ENCODE measurements at regions not wholly inside any gene's neighbourhood (a gene's known extent, or its start where the extent isn't known, plus 50 kb on each side); places are given as distances from the start of the nearest gene placed in this dataset.
"Not testable (repeated sequence)": the region's sequence is repeated elsewhere in the genome, so short reads cannot be mapped to it uniquely, and the experiment has no call there.

DNA sequence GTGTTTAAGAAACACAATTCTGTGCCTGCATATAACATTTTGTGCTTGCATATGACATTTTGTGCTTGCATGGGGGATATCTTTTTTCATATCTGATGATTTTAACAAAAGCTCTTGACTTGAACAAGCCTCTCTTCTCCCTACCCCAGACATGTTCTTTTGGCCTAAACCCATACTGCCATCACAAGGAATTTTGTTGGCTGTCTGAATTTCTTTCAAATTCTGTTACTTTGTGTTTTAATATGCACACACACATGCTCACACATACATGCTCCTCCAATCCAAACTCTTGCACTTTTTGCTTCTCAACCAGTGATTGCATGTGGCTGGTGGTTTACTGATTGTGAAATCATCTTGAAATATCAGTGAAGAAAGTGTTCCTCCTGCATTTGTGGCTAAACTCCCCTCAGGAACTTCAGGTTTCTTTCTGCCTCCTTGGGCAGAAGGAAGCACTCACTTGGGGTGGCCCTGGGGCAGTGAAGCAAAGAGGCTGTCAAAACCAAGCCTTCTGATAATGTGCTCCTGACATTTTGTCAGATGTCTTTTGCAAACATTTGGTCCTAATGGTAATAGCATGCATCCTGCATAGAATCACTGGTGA is 377.2 kb upstream of the KLF4 start:
- no peak for DNase-seq

DNA sequence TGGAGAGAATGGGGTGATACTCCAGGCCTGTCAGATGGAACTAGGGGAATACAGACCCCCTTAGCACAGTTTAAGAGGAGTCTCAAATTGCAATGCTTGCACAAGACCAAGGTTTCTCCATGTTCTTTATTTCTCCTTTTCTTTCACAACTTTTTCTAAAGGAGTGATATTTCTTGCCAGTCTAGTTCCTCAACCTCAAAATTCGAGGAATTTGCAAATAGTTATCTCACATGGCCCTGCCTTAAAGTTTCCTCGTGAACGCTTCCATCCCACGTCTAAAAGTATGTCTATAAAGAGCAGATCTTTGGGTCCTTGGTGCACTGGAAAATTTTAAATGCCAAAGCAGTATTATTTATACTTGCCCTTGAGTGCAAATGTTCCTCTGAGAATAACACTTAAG is 373.8 kb upstream of the KLF4 start:
- DNase-seq = no peak

DNA sequence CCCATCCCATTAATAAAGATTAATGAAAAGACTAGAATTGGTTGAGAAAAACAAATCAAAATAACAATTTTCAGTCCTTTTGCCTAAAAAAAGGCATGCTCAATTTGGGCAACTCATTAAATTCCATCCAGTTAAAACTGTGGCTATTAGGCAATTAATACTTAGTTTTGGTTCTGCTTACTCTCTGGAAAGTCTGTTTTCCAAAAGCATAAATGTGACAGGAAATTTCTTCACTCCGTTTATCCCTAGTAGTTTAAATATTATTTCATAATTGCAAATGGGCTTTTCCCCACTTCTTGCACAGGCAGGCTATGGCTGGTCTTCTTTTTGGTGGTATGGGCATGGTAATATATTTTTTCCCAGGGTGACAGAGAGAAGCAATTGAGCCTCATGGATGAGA is 373.3 kb upstream of the KLF4 start:
- DNase-seq = no peak

- DNase-seq = no peak
These were observed 372.8 kb upstream of the KLF4 start for GRCh38 chr9:107862323-107862722.

GRCh38 chr9:107861075-107861474 is 371.5 kb upstream of the KLF4 start:
- no peak for DNase-seq

GRCh38 chr9:107858260-107858659 is 368.7 kb upstream of the KLF4 start:
- no peak for DNase-seq

GRCh38 chr9:107856633-107857032 is 367.1 kb upstream of the KLF4 start:
- no peak for DNase-seq

DNA sequence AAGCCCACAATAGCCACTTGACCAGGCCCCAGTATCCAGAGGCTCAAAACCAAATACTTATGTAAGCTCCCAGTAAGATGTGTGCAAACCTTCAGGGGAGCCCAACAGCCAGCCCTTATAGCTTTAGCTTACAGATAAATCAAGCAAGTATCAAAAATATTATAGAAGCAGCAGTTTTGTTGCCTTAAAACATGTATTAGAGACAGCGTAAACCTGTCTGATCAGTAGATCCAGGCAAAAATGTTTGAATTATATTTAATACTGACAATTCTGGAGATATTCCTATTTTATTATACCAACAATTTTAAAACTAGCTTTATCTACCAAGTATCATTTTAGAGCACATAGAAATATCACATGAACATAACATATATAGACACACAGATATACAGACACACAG is 365.6 kb upstream of the KLF4 start:
- DNase-seq = no peak

DNA sequence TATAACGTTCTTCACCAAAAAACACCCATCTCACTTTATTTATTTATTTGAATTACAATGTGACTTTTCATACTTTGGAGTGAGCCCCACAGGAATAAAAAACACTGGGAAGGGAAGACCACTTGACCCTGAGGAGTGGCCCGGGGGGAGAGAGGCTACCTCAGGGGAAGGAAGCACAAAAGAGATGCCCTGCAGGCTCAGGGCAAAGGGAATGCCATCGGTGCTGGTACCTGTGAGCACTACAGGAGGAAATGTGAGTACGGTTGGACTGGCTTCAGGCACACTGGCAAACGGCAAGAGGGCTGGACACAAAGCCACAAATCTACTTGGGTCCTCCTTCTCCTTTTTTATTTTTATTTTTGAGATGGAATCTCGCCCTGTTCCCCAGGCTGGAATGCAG is 363.9 kb upstream of the KLF4 start:
- DNase-seq = no peak

- DNase-seq = no peak
These were observed 363.3 kb upstream of the KLF4 start for GRCh38 chr9:107852891-107853290.

DNA sequence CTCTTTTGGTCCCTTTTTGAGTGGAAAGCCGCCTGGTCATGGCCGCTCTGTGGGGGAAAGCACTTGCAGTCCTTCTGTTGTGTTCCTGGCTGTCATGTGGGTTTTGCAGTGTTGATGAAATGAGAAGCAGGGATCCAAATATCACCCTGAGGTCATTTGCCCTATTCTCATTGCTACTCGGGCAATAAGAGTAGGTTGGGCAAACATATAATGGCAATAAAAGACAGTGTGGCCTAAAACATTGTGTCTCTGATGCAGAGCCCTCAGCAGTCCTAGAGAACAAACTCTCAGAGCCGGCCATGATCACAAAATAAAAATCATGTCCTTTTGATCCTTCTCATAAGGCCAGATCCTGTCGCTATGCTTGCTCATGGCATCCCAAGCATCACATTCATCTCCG is 361.1 kb upstream of the KLF4 start:
- no peak for DNase-seq

- no peak for DNase-seq
These were observed 358.7 kb upstream of the KLF4 start for GRCh38 chr9:107847978-107848964.

DNA sequence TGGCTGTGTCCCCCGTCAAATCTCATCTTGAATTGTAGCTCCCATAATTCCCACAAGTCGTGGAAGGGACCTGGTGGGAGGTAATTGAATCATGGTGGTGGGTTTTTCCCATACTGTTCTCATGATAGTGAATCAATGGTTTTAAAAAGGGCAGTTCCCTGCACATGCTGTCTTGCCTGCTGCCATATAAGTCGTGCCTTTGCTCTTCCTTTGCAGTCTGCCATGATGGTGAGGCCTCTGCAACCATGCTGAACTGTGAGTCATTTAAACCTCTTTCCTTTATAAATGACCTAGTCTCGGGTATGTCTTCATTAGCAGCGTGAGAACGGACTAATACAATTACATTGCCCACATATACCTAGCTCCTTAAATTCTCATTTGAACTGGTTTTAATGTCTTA is 353.0 kb upstream of the KLF4 start:
- no peak for DNase-seq

DNA sequence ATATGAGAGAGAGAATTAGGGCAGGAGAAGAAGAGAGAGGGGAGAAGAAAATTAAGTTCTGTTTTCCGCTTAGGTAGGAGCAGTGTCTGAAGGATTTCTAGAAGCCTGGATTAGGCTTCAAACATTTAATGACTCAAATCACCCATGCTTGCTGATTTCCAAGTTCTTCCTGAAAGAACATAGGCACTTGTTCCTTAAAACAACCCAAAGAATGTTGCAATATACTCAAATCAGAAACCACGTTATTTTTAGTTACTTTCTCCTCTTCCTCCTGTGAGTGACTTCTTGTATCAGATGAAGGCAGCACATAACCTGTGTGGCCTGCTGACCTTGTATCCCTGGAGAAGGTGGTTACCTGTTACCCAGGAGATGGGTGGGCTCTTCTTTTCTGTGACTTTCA is 351.5 kb upstream of the KLF4 start:
- DNase-seq = no peak

DNA sequence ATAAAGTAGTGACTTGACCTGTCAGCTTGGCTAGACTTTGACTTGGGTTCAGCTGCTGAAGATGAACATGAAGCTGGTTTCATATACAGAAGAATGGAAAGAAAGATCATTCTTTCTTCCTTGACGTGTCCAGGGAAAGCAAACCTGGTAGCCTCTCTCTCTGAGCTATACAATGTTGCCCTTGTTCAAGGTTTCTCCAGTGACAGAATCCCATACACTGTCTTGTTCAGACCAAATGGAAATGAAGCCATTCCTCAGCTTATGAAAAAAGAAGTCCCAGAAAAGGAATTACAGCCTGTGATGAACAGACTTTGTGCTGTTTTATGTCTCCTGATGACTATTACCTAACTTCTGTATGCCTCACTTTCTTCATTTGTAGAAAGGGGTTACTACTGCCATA is 349.8 kb upstream of the KLF4 start:
- DNase-seq = no peak

DNA sequence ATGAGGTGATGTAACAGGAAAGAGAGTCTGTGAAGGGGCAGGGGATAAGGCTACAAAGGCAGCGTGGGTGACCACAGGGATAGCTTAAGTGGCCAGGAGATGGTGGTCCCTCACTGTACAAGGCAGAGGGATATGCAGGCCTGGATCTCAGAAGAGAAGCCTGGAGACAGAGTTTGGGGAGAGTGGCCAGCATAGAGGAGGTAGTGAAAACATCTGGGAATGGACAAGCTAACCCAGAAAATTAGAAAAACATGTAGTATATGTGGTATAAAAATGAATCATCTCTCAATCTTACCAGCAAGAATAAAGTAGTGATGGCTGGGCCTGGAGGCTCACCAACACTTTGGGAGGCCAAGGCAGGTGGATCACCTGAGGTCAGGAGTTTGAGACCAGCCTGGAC is 349.2 kb upstream of the KLF4 start:
- DNase-seq = no peak

DNA sequence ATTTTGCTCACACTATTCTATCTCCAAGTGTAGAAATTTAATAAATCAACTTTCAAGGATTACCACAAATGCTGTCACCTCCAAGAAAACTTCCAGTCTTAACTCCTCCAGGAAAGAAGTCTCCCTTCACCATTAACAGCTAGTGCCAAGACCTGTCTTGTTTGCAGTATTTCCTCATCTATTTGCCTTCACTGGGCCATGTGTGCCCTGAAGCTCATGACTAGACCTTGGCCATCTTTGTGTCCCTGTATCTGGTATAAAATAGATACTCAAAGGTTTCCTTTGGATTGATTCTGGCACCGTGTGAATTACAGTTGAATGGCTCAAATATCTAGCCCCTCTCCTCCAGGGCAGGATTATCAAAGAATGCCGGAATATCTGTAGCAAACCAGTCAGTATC is 346.7 kb upstream of the KLF4 start:
- no peak for DNase-seq

DNA sequence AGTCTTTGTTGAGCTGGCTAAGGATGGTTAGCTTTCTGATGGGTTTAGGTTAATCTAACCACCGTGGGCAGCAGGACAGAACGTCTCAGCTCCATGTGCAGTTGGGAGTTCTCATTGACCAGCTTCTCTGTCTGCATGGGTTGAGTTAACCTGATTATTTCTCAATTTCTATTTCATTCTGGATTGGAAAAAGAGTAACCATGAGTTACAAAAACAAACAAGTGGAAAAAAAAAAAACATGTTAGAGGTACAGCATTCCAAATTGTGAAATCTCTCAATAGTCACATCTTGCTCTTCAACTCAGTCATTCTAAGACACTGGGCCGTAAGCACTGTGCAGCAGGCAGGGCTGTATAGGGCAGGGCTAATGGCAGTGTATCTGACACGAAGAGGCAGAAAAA is 343.7 kb upstream of the KLF4 start:
- DNase-seq = no peak

- DNase-seq = no peak
These were observed 343.3 kb upstream of the KLF4 start for GRCh38 chr9:107832871-107833270.

- no peak for DNase-seq
These were observed 340.9 kb upstream of the KLF4 start for GRCh38 chr9:107830479-107830878.

DNA sequence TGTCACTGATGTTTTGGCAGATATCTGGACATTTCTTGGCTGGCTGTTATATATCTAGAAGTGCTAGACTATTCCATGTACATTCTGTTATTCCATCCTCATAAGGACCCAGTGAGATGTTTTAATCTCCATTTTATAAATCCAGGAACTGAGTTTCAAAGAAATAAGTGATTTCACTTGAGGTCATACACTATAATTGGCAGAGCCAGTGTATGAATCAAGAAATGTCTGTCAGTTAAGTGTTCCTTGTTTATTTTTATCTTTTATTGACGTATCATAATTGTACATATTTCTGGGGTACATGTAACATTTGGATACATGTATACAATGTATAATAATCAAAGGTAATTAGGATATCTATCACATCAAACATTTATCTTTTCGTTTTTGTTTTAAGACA is 338.3 kb upstream of the KLF4 start:
- no peak for DNase-seq

DNA sequence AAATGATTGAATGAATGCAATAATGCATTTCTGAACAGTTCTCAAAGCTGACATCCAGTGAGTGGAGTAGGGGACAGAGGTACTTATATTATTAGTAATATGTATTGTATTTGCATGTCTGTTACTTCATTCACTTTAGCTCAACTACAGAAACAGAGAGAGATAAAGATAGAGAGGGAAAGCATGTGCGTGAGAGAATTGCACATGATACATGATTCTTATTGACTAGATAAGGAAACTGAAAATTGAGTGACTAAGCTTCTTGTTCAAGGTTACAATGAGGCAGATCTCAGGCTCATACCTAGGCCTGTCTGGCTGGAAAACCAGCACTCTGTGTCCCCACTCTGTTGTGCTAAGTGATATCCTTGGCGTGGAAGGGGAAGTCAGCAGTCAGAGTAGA is 337.7 kb upstream of the KLF4 start:
- DNase-seq = no peak

- not testable (repeated sequence) for DNase-seq
These were observed 337.1 kb upstream of the KLF4 start for GRCh38 chr9:107826688-107826983.

GRCh38 chr9:107824556-107824955 is 335.0 kb upstream of the KLF4 start:
- no peak for DNase-seq
